GM12872 (cell line): ENCODE measurements at regions not wholly inside any gene's neighbourhood (a gene's known extent, or its start where the extent isn't known, plus 50 kb on each side); places are given as distances from the start of the nearest gene placed in this dataset.

ENCODE experiments used
- CTCF ChIP-seq: IDR thresholded peaks from 3 replicates; pipeline ENCODE4 v1.5.1; 2011; ENCODE audit warnings: low read depth, mild to moderate bottlenecking, low read length, moderate library complexity; ENCODE audit not compliant: insufficient read depth

GRCh38 chrX:118215346-118215745 is 98.7 kb upstream of the KLHL13 start:
- no peak for TF ChIP-seq CTCF

GRCh38 chrX:118216087-118216486 is 99.5 kb upstream of the KLHL13 start:
- no peak for TF ChIP-seq CTCF

GRCh38 chrX:118216509-118216908 is 99.9 kb upstream of the KLHL13 start:
- no peak for TF ChIP-seq CTCF

- no peak for TF ChIP-seq CTCF
These were observed 101.5 kb upstream of the KLHL13 start for GRCh38 chrX:118218079-118218478.

GRCh38 chrX:118218940-118219339 is 102.3 kb upstream of the KLHL13 start:
- TF ChIP-seq CTCF, result no peak

GRCh38 chrX:118219866-118220265 is 103.3 kb upstream of the KLHL13 start:
- no peak for TF ChIP-seq CTCF

- no peak for TF ChIP-seq CTCF
These were observed 103.9 kb upstream of the KLHL13 start for GRCh38 chrX:118220509-118220908.

- TF ChIP-seq CTCF, result no peak
These were observed 104.7 kb upstream of the KLHL13 start for GRCh38 chrX:118221270-118221669.
